GM18511 (cell line): ENCODE measurements at regions not wholly inside any gene's neighbourhood (a gene's known extent, or its start where the extent isn't known, plus 50 kb on each side); places are given as distances from the start of the nearest gene placed in this dataset.

Source experiments
- ATAC-seq: cut with Tn5 transposase; IDR thresholded peaks from one replicate; pipeline ENCODE4 v1.9.1; 2021; ENCODE audit warnings: mild to moderate bottlenecking, moderate library complexity; ENCODE audit not compliant: unreplicated experiment

- no peak for ATAC-seq
These were observed 270.7 kb downstream of the HAUS1 start for GRCh38 chr18:46374850-46375249.

- ATAC-seq, result no peak
These were observed 273.4 kb downstream of the HAUS1 start for GRCh38 chr18:46377557-46377956.

- ATAC-seq, result no peak
These were observed 274.1 kb downstream of the HAUS1 start for GRCh38 chr18:46378126-46378863.

GRCh38 chr18:46378864-46379207 lies 274.7 kb downstream of the HAUS1 start:
- ATAC-seq, result no peak

GRCh38 chr18:46379323-46379950 lies 275.3 kb downstream of the HAUS1 start:
- ATAC-seq, result no peak

- ATAC-seq, result no peak
These were observed 271.9 kb downstream of the LOXHD1 start for GRCh38 chr18:46385124-46385523.

- no peak for ATAC-seq
These were observed 270.2 kb downstream of the LOXHD1 start for GRCh38 chr18:46386788-46387187.

GRCh38 chr18:46387441-46388131 lies 269.4 kb downstream of the LOXHD1 start:
- ATAC-seq, result no peak

- ATAC-seq, result no peak
These were observed 268.7 kb downstream of the LOXHD1 start for GRCh38 chr18:46388286-46388685.

GRCh38 chr18:46392576-46392975 lies 264.4 kb downstream of the LOXHD1 start:
- no peak for ATAC-seq

- no peak for ATAC-seq
These were observed 263.8 kb downstream of the LOXHD1 start for GRCh38 chr18:46393230-46393629.

- no peak for ATAC-seq
These were observed 263.1 kb downstream of the LOXHD1 start for GRCh38 chr18:46393961-46394360.

- no peak for ATAC-seq
These were observed 261.2 kb downstream of the LOXHD1 start for GRCh38 chr18:46395795-46396194.

GRCh38 chr18:46397174-46397573 lies 259.8 kb downstream of the LOXHD1 start:
- ATAC-seq, result no peak

- ATAC-seq, result no peak
These were observed 259.0 kb downstream of the LOXHD1 start for GRCh38 chr18:46398005-46398404.

- no peak for ATAC-seq
These were observed 258.4 kb downstream of the LOXHD1 start for GRCh38 chr18:46398625-46399024.

GRCh38 chr18:46399303-46399702 lies 257.7 kb downstream of the LOXHD1 start:
- no peak for ATAC-seq

GRCh38 chr18:46400449-46400848 lies 256.6 kb downstream of the LOXHD1 start:
- ATAC-seq, result no peak

- no peak for ATAC-seq
These were observed 255.4 kb downstream of the LOXHD1 start for GRCh38 chr18:46401486-46402070.

GRCh38 chr18:46402396-46402795 lies 254.6 kb downstream of the LOXHD1 start:
- ATAC-seq, result no peak

- no peak for ATAC-seq
These were observed 254.1 kb downstream of the LOXHD1 start for GRCh38 chr18:46402945-46403344.
